SKM-1 (cell line): ENCODE measurements at regions not wholly inside any gene's neighbourhood (a gene's known extent, or its start where the extent isn't known, plus 50 kb on each side); places are given as distances from the start of the nearest gene placed in this dataset.

ENCODE experiments used
- DNase-seq: peaks from one replicate; lab custom pipeline; 2025; ENCODE audit not compliant: unreplicated experiment; lab: John Stamatoyannopoulos, UW

- no peak for DNase-seq
Observed at GRCh38 chr3:162269636-162270458, 773.2 kb downstream of the OTOL1 start.

DNA sequence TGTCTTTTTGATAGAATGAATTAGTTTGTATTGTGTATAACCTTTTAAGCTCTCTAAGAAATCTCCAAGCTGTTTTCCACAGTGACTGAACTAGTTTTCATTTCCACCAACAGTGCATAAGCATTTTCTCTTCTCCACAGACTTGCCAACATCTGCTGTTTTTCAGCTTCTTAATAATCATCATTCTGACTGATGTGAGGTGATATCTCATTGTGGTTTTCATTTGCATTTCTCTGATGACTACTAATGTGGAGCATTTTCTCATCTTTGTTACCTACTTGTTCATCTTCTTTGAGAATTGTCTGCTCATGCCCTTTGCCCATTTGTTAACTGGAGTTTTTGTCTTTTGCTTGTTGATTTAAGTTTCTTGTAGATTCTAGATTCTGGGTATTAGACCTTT, 777.5 kb downstream of the OTOL1 start:
- no peak for DNase-seq

GRCh38 chr3:162278834-162279233, 782.2 kb downstream of the OTOL1 start:
- DNase-seq, result no peak

DNA sequence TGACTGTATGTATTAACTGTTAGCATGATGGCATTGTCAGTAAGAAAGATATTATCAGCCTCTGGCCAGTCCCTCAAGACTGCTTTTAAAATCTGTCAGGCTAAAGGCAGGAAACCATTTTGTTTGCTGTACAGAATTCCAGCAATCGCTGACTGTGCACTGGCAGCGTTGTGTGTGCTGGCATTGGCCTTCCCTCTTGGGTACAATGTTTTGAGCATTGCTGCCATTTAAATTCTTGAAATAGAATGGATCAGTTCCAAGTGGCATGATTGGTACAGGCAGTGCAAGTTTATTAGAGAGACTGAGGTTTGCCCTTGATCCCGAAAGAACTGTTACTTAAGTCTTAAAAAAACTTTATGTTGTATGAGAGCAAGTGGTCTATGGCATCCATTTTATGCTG, 788.7 kb downstream of the OTOL1 start:
- no peak for DNase-seq

DNA sequence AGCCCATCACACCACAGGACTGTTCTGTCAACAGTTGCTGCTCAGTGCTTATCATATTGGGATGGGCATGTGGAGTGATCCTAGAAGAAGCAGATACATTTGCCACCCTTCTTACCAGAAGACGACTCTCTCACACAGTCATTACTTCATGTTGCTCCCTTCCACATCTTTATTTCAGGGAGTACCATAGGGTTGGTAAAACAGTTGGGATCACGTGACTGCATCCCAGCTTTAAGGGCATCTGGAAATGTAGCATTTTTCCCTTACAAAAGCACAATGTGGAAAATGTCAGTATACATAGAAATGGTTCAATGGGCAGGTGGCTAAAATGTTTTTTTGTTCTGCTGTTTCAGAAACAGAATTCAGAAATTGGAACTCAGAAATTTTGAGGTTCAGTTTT, 791.0 kb downstream of the OTOL1 start:
- no peak for DNase-seq

DNA sequence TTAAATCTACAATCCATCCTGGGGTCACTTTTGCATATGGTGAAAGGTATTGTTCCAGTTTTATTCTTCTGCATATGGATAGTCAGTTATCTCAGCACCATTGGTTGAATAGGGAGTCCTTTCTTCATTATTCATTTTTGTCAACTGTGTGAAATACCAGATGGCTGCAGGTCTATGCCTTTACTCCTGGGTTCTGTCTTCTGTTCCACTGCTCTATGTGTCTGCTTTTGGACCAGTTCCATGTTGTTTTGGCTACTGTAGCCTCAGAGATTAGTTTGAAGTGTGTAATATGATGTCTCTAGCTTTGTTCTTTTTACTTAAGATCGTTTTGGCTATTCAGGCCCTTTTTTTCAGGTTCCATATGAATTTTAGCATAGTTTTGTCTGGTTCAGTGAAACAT, 795.8 kb downstream of the OTOL1 start:
- no peak for DNase-seq

DNA sequence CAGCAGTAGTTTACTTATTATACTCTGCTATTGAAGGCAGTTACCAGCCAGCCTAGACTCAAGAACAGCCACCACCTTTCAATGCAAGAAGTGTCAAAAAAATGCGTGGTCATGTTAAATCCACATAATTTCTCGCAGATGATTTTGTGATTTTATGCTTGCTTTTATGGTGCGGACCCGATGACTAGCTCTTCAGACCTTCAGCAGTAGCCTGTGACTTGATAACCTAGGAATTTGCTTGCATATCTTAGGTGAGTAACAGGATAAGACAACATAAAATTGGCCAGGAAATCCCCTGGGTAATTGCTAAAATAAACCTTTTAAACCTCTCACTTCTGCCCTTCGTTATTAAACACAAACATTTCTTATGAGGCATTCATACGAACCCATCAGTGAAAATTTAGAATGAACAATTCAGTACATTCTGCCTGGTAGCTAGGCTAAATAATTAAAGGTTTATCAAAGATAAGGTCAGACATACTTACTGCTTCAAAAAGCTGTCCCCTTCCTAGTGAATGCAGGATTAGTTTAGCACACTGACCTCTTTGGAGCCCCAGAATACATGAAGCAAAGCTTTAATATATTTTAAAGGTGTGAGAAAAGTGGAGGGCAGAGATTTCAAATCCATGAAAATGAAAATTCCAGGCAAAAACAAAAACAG, 798.8 kb downstream of the OTOL1 start:
- no peak for DNase-seq

DNA sequence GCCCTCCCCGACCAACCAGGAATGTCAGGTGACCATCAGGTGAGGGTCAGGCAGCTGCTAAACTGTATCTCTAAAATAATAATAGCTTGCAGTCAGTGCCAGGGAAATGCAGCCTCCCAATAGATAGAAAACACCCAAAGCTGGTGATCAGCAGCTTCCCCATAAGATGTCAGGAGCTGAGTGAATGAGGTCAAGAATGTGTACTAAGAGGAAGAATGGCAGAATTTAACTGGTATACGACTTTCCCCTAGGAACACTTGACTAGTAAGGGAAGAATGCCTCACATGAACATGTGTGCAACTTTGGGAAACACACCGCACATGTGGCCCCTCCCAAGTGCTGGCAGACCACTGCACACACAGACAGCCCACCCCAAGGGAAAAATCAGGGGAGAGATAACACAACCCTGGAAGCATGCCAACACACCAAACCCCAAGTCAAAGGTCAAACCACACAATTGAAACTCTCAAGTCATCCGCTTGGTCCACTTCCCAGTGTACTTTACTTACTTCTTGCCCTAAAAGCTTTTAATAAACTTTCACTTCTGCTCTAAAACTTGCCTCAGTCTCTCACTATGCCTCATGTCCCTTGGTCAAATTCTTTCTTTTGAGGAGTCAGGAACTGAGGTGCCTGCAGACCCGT, 806.5 kb downstream of the OTOL1 start:
- no peak for DNase-seq

- no peak for DNase-seq
Observed at GRCh38 chr3:162317046-162317445, 820.4 kb downstream of the OTOL1 start.

GRCh38 chr3:162328649-162329048, 832.0 kb downstream of the OTOL1 start:
- no peak for DNase-seq

- no peak for DNase-seq
Observed at GRCh38 chr3:162329514-162329913, 832.9 kb downstream of the OTOL1 start.

GRCh38 chr3:162332344-162332743, 835.7 kb downstream of the OTOL1 start:
- DNase-seq, result no peak

DNA sequence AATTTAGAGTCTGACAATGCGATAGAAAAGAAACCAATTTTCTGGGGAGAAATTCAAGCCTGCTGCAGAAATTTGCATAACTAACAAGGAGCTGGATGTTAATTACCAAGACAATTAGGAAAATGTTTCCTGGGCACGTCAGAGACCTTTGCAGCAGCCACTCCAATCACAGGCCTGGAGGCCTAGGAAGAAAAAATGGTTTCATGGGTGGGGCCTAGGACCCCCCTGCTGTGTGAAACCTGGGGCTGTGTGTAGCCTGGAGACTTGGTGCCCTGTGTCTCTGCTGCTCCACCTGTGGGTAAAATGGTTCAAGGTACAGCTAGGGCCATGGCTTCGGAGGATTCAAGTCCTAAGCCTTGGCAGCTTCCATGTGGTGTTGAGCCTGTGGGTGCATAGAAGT, 837.9 kb downstream of the OTOL1 start:
- no peak for DNase-seq

DNA sequence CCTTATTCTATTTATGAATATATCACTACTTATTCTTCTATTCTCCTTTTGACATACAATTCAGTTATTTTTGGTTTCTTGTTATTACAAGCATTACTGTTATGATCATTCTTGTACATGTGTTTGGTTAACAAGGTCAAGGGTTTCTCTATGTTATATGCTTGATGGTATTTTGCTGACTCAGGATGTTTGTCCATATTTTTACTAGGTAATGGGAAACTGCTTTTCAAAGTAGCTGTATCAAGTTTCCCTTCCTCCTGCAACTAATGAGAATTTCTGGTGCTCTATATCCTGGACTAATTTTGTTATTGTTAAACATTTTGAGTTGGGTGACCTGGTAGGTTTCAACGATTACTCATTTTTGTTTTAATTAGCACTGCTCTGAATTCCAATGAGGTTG, 841.0 kb downstream of the OTOL1 start:
- no peak for DNase-seq

- no peak for DNase-seq
Observed at GRCh38 chr3:162338514-162338913, 841.9 kb downstream of the OTOL1 start.

- DNase-seq, result no peak
Observed at GRCh38 chr3:162348912-162349311, 852.3 kb downstream of the OTOL1 start.

DNA sequence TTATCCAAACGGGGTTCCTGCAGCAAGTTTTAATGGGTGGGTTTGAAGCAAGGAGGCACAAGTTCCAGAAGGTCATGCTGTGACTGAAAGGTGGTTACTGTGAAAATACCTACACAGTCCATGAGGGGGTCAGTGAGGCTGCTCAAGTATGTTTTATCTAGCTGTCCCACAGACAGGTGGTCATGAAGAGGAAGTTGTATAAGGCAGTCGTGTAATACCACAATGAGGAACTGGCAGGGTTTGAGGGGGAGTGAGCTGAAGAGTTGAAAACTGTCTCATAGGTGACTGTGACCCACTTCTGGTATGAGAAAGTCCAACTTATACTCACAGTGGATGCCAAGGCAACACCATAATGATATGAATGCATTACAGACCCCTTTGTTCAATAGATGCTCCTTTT, 856.8 kb downstream of the OTOL1 start:
- DNase-seq, result peak; percentile 51

DNA sequence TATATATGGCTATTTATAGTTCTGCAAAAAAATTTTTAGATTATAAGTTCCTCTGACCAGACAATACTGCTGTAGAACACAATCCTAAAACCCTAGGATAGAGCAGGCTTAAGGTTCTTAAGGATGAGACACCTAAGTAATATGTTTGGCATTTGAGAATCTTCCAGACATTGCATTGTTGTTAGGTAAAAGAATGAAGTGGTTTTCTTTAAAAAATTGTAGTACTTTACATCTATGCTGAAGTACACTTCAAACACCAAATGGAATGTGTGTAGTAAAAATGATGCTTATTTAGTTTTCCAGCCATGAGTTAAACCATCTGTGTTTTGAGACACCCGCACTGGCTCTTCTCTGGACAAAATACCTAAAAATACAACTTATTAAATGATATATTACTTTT, 857.7 kb downstream of the OTOL1 start:
- DNase-seq, result no peak

DNA sequence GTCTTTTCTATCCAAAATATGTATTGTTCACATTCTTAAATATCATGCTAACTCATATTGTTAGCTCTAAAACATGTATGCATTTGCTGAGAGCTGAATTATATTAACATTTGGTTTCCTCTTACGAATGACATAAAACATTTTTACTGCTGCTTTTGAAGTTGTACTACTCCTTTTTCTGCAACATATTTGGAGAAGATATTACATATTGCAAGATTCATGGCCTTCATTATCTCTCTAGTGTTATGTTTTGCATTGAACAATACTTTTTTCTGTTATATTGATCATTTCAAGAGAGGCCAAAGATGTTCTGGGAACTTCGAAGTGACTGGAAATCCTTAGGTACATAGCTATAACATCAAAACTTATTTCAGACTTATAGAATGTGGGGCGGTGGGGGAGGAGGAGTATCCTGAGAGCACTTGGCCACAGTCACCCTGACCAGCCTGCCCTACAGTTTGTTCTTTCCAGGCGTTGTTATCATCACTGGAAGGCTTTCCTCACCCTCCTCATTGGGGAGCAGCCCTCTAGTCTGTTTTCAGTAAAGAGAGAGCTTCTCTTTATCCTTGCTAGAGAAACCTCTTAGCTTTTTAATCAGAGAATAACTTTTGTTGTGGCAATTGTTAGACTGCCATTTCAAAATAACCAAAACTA, 868.6 kb downstream of the OTOL1 start:
- DNase-seq, result no peak

DNA sequence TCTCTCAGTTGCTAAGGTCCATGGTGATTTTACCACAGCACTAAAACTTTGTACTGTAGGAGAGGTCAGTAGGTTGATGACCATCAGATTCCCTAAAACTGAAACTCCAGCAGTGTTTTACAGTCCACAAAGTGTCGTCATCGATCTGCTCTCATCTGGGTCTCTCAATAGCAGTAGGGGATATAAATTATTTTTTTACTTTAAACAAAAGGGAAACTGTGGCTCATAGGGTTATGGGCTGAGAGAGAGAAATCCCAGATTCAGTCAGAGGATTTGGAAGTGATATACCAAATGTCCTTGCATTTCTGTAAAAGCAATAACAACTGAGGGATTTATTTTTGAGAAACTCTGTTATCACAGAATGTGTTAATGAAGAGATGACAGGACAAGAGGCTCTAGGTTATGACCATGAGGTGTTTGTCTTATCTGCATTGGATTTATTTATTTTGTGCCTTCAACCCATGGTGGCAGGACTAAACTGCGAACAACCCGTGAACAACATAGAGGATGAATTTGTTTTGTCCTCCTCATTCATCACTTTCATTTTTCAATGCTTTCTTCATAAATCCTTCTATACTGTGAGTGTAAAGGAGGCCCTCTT, 869.7 kb downstream of the OTOL1 start:
- no peak for DNase-seq
